ENCODE measurements at regions not wholly inside any gene's neighbourhood (a gene's known extent, or its start where the extent isn't known, plus 50 kb on each side); places are given as distances from the start of the nearest gene placed in this dataset.

- no peak overlapping the region for H3K27ac ChIP-seq (ENCODE audit: insufficient read depth, low read depth, low read length)
- no peaks in the 10 kb centered on the region for H3K9me3 ChIP-seq (replicated peaks; ENCODE audit: control insufficient read depth, insufficient read depth, low read length)
- H3K4me2 ChIP-seq (ENCODE audit: insufficient read depth, low read length): no peak overlapping the region
- no peaks in the 10 kb centered on the region for H3K4me1 ChIP-seq (ENCODE audit: control insufficient read depth, extremely low read depth, insufficient read depth, low read length)
- intact Hi-C loops (cut with micrococcal nuclease): no loop called here
- dilution Hi-C loops (cut with MboI; ENCODE audit: extremely low pct_ligation_motif_present, low sequenced_read_pairs): no loop called here
- no peaks in the 10 kb centered on the region for H3K9me1 ChIP-seq (replicated peaks; ENCODE audit: control insufficient read depth, extremely low read depth, insufficient read depth, low read length)
- H3K9ac ChIP-seq (replicated peaks; ENCODE audit: extremely low read depth, insufficient read depth, low read length): no peak overlapping the region
- no peak overlapping the region for H2AFZ ChIP-seq (ENCODE audit: low read depth, low read length)
- ChIA-PET POLR2A (no interaction called here), CTCF (interaction anchor here (0.9 kb wide), 1 partner anchor 13 kb away, joined by 3 read pairs; no protein-coding TSS in a partner anchor)
- H4K20me1 ChIP-seq (replicated peaks; ENCODE audit: control insufficient read depth, extremely low read depth, insufficient read depth, low read length): no peaks in the 10 kb centered on the region
- DNase-seq (ENCODE audit: low read depth, low spot score) (no peak), FAIRE-seq (no peak)
- no peaks in the 10 kb centered on the region for H3K79me2 ChIP-seq (ENCODE audit: control insufficient read depth, insufficient read depth, low read length)
- H3K36me3 ChIP-seq (ENCODE audit: control insufficient read depth in 2 of 2, extremely low read depth in 1 of 2, insufficient read depth in 2 of 2, low read length in 2 of 2): no peaks in the 10 kb centered on the region
- peaks cover 0 to 1% of the 10 kb centered on the region in 2 experiments for H3K27me3 ChIP-seq (ENCODE audit: control insufficient read depth in 2 of 2, insufficient read depth in 2 of 2, low read length in 2 of 2)
- H3K4me3 ChIP-seq (replicated peaks in 1 of 3; ENCODE audit: insufficient read depth in 1 of 3, low read depth in 1 of 3, low read length in 3 of 3): no peak overlapping the region
- no peak for TF ChIP-seq JUN (IDR thresholded peaks at IDR 0.05; ENCODE audit: borderline replicate concordance, insufficient read depth, insufficient read length, low read depth)
- no peak for TF ChIP-seq GATA2 (IDR thresholded peaks at IDR 0.05; ENCODE audit: insufficient read depth, insufficient read length, low read depth, low read length)
- no peak for TF ChIP-seq EZH2 (IDR thresholded peaks at IDR 0.05; ENCODE audit: borderline replicate concordance, low read depth, low read length, severe bottlenecking)
- TF ChIP-seq, protein P1, sequence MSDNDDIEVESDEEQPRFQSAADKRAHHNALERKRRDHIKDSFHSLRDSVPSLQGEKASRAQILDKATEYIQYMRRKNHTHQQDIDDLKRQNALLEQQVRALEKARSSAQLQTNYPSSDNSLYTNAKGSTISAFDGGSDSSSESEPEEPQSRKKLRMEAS (IDR thresholded peaks at IDR 0.05; ENCODE audit: insufficient read depth, insufficient read length): no peak
- TF ChIP-seq CTCF (IDR thresholded peaks at IDR 0.05; ENCODE audit: extremely low read depth in 1 of 2, insufficient read depth in 1 of 2, low read depth in 1 of 2, low read length in 2 of 2): no peak
- TF ChIP-seq FOS (IDR thresholded peaks at IDR 0.05; ENCODE audit: borderline replicate concordance, insufficient read depth, low read length): no peak
- no peak for TF ChIP-seq POLR2A (IDR thresholded peaks at IDR 0.05; ENCODE audit: low read depth, low read length)
- TF ChIP-seq MYC (IDR thresholded peaks at IDR 0.05; ENCODE audit: low read depth, low read length): no peak
- no peak for TF ChIP-seq POLR2AphosphoS5 (IDR thresholded peaks at IDR 0.05; ENCODE audit: insufficient read depth, low read depth, low read length)
- no TSS peak for BruUV-seq (replicated peaks)
Measured at GRCh38 chr4:106463622-106464021, 95.0 kb upstream of the GIMD1 start.

Data from endothelial cell of umbilical vein (primary cell).